HG02571 (cell line): ENCODE measurements at regions not wholly inside any gene's neighbourhood (a gene's known extent, or its start where the extent isn't known, plus 50 kb on each side); places are given as distances from the start of the nearest gene placed in this dataset.

ENCODE experiments used
- ATAC-seq: cut with Tn5 transposase; IDR thresholded peaks from one replicate; pipeline ENCODE4 v1.9.1; 2021; ENCODE audit warnings: mild to moderate bottlenecking, moderate library complexity; ENCODE audit not compliant: unreplicated experiment

- no peak for ATAC-seq
Observed at GRCh38 chr1:244255426-244255965, 196.2 kb downstream of the ADSS2 start.

- ATAC-seq, result no peak
Observed at GRCh38 chr1:244256086-244256676, 195.5 kb downstream of the ADSS2 start.

- ATAC-seq, result no peak
Observed at GRCh38 chr1:244264163-244264562, 187.5 kb downstream of the ADSS2 start.

GRCh38 chr1:244265507-244265906, 186.2 kb downstream of the ADSS2 start:
- ATAC-seq, result no peak

- no peak for ATAC-seq
Observed at GRCh38 chr1:244269169-244269568, 182.5 kb downstream of the ADSS2 start.

- ATAC-seq, result no peak
Observed at GRCh38 chr1:244271004-244271403, 180.7 kb downstream of the ADSS2 start.

- ATAC-seq, result no peak
Observed at GRCh38 chr1:244271691-244272308, 179.9 kb downstream of the ADSS2 start.

GRCh38 chr1:244272471-244273261, 179.0 kb downstream of the ADSS2 start:
- peak; percentile 74 for ATAC-seq

GRCh38 chr1:244273262-244273844, 178.4 kb downstream of the ADSS2 start:
- ATAC-seq, result no peak

- ATAC-seq, result no peak
Observed at GRCh38 chr1:244273845-244274619, 177.7 kb downstream of the ADSS2 start.

GRCh38 chr1:244276646-244277045, 175.1 kb downstream of the ADSS2 start:
- ATAC-seq, result no peak

- no peak for ATAC-seq
Observed at GRCh38 chr1:244280201-244280600, 171.5 kb downstream of the ADSS2 start.

GRCh38 chr1:244280859-244281258, 170.8 kb downstream of the ADSS2 start:
- no peak for ATAC-seq

GRCh38 chr1:244283772-244284171, 167.9 kb downstream of the ADSS2 start:
- ATAC-seq, result no peak

- no peak for ATAC-seq
Observed at GRCh38 chr1:244284641-244285156, 167.0 kb downstream of the ADSS2 start.

GRCh38 chr1:244286341-244286740, 165.4 kb downstream of the ADSS2 start:
- ATAC-seq, result no peak

GRCh38 chr1:244287726-244288125, 164.0 kb downstream of the ADSS2 start:
- ATAC-seq, result no peak

- ATAC-seq, result no peak
Observed at GRCh38 chr1:244288663-244289062, 163.0 kb downstream of the ADSS2 start.

- ATAC-seq, result no peak
Observed at GRCh38 chr1:244289991-244290785, 161.5 kb downstream of the ADSS2 start.
